Endodermal cell (in vitro differentiated cells): ENCODE measurements at regions not wholly inside any gene's neighbourhood (a gene's known extent, or its start where the extent isn't known, plus 50 kb on each side); places are given as distances from the start of the nearest gene placed in this dataset.

Experiments used
- DNase-seq: peaks from one replicate; pipeline ENCODE4 v3.0.0-alpha.2; 2017
- H3K27ac ChIP-seq: 2 replicates; pipeline ENCODE4 v1.5.1; 2013; ENCODE audit warnings: mild to moderate bottlenecking, low read depth, low read length, moderate library complexity
- H3K27me3 ChIP-seq: 2 replicates; pipeline ENCODE4 v1.6.1; 2013; ENCODE audit warnings: mild to moderate bottlenecking, low read length, moderate library complexity; ENCODE audit not compliant: insufficient read depth, control insufficient read depth, poor library complexity, severe bottlenecking
- H3K36me3 ChIP-seq: 2 replicates; pipeline ENCODE4 v1.7.0; 2013; ENCODE audit warnings: mild to moderate bottlenecking, low read length, moderate library complexity; ENCODE audit not compliant: control insufficient read depth, insufficient read depth
- H3K4me1 ChIP-seq: one replicate; pipeline ENCODE4 v1.7.0; 2013; ENCODE audit warnings: low read length; ENCODE audit not compliant: control insufficient read depth, insufficient read depth
- H3K4me3 ChIP-seq: 2 replicates; pipeline ENCODE4 v1.5.1; 2013; ENCODE audit warnings: mild to moderate bottlenecking, low read length, moderate library complexity
- H3K9ac ChIP-seq: 2 replicates; pipeline ENCODE4 v1.6.1; 2013; ENCODE audit warnings: mild to moderate bottlenecking, low read length, moderate library complexity; ENCODE audit not compliant: poor library complexity, severe bottlenecking; ENCODE audit errors: extremely low read depth
- H3K9me3 ChIP-seq: 2 replicates; pipeline ENCODE4 v1.6.1; 2013; ENCODE audit warnings: mild to moderate bottlenecking, low read length, moderate library complexity; ENCODE audit not compliant: control insufficient read depth
- H3K27ac Mint-ChIP-seq: 2 replicates; pipeline ENCODE4 v1.8.0; 2020; ENCODE audit warnings: mixed read lengths
- H3K27me3 Mint-ChIP-seq: 2 replicates; pipeline ENCODE4 v1.8.0; 2021; ENCODE audit warnings: mild to moderate bottlenecking, mixed read lengths; ENCODE audit not compliant: insufficient read depth
- H3K36me3 Mint-ChIP-seq: 2 replicates; pipeline ENCODE4 v1.8.0; 2020; ENCODE audit warnings: low read depth, mixed read lengths
- H3K4me1 Mint-ChIP-seq: 2 replicates; pipeline ENCODE4 v1.8.0; 2020; ENCODE audit warnings: mixed read lengths
- H3K4me3 Mint-ChIP-seq: 2 replicates; pipeline ENCODE4 v1.8.0; 2020; ENCODE audit warnings: mild to moderate bottlenecking, moderate library complexity, mixed read lengths
- H3K9me3 Mint-ChIP-seq: 2 replicates; pipeline ENCODE4 v1.8.0; 2020; ENCODE audit warnings: mild to moderate bottlenecking, mixed read lengths
- CTCF ChIP-seq: fragments of 200-600 bp; sonication (generic); conservative IDR thresholded peaks from 2 replicates; pipeline ENCODE4 v1.5.0; 2021; ENCODE audit warnings: antibody characterized with exemption, mild to moderate bottlenecking
- WGBS, 2 experiments: methylation state at CpG; one replicate each; pipeline versions ENCODE4 v1.1.5 to v1.1.7; 2013; ENCODE audit warnings: missing lambda C conversion rate in 2 of 2, mixed read lengths in 1 of 2; ENCODE audit not compliant: insufficient coverage in 1 of 2, insufficient read length in 1 of 2; 5-methylcytosine and 5-hydroxymethylcytosine counted together

GRCh38 chr4:71913275-71913674 lies 118.5 kb upstream of the NPFFR2 start:
- Mint-ChIP-seq H3K27ac (no peak overlapping the region), H3K36me3 (peaks cover 12% of the 10 kb centered on the region), H3K9me3 (peaks cover 12% of the 10 kb centered on the region), H3K4me3 (no peak overlapping the region), H3K27me3 (no peaks in the 10 kb centered on the region), H3K4me1 (no peaks in the 10 kb centered on the region)
- no peak overlapping the region for H3K4me3 ChIP-seq
- no peaks in the 10 kb centered on the region for H3K27me3 ChIP-seq
- H3K9ac ChIP-seq = no peak overlapping the region
- no peak for TF ChIP-seq CTCF
- no peak overlapping the region for H3K27ac ChIP-seq
- 100% methylated on average over 1 to 2 of the region's 2 CpGs for WGBS, 2 experiments
- H3K9me3 ChIP-seq = peaks cover 16% of the 10 kb centered on the region
- no peaks in the 10 kb centered on the region for H3K36me3 ChIP-seq
- no peak for DNase-seq
- no peaks in the 10 kb centered on the region for H3K4me1 ChIP-seq

- Histone ChIP-seq H3K9me3 (peaks cover 5% of the 10 kb centered on the region), H3K27me3 (no peaks in the 10 kb centered on the region), H3K27ac (no peak overlapping the region), H3K9ac (no peak overlapping the region), H3K4me3 (no peak overlapping the region), H3K36me3 (no peaks in the 10 kb centered on the region), H3K4me1 (no peaks in the 10 kb centered on the region)
- Mint-ChIP-seq H3K27me3 (no peaks in the 10 kb centered on the region), H3K36me3 (peaks cover 19% of the 10 kb centered on the region), H3K9me3 (peaks cover 20% of the 10 kb centered on the region), H3K4me3 (no peak overlapping the region), H3K27ac (no peak overlapping the region), H3K4me1 (no peaks in the 10 kb centered on the region)
- 94 to 100% methylated on average over 1 of the region's 1 CpG for WGBS, 2 experiments
- no peak for DNase-seq
- no peak for TF ChIP-seq CTCF
Observed at GRCh38 chr4:71923070-71923469, 108.7 kb upstream of the NPFFR2 start.

GRCh38 chr4:71930459-71930858 lies 101.3 kb upstream of the NPFFR2 start:
- no peak for TF ChIP-seq CTCF
- no peak for DNase-seq
- Histone ChIP-seq H3K36me3 (no peaks in the 10 kb centered on the region), H3K27me3 (no peaks in the 10 kb centered on the region), H3K27ac (no peak overlapping the region), H3K9ac (no peak overlapping the region), H3K4me3 (no peak overlapping the region), H3K9me3 (no peaks in the 10 kb centered on the region), H3K4me1 (no peaks in the 10 kb centered on the region)
- Mint-ChIP-seq H3K9me3 (no peaks in the 10 kb centered on the region), H3K27me3 (no peaks in the 10 kb centered on the region), H3K27ac (no peak overlapping the region), H3K4me1 (peaks cover 6% of the 10 kb centered on the region), H3K36me3 (peaks cover 1% of the 10 kb centered on the region), H3K4me3 (no peak overlapping the region)
- 100% methylated on average over 1 of the region's 1 CpG; no CpG with 5 or more reads in 1 of the 2 experiments for WGBS, 2 experiments
